Osteoblast (primary cell): ENCODE measurements at regions not wholly inside any gene's neighbourhood (a gene's known extent, or its start where the extent isn't known, plus 50 kb on each side); places are given as distances from the start of the nearest gene placed in this dataset.

Source experiments
- DNase-seq: peaks from one replicate; pipeline ENCODE4 v3.0.0; 2011; ENCODE audit warnings: low spot score, mixed read lengths; ENCODE audit not compliant: insufficient read length; ENCODE audit errors: missing footprints
- H2AFZ ChIP-seq: 2 replicates; pipeline ENCODE4 v1.6.0; 2011; ENCODE audit warnings: mild to moderate bottlenecking, low read length
- H3K27ac ChIP-seq: 2 replicates; pipeline ENCODE4 v1.5.1; 2011; ENCODE audit warnings: mild to moderate bottlenecking, low read depth, low read length, moderate library complexity
- H3K27me3 ChIP-seq: 2 replicates; pipeline ENCODE4 v1.6.0; 2012; ENCODE audit warnings: mild to moderate bottlenecking, control low read depth, inconsistent platforms, low read length, moderate library complexity; ENCODE audit not compliant: insufficient read depth
- H3K36me3 ChIP-seq: 2 replicates; pipeline ENCODE4 v1.5.1; 2011; ENCODE audit warnings: mild to moderate bottlenecking, low read length, control low read depth, moderate library complexity; ENCODE audit not compliant: insufficient read depth
- H3K4me1 ChIP-seq: 2 replicates; pipeline ENCODE4 v1.5.1; 2011; ENCODE audit warnings: mild to moderate bottlenecking, low read length, control low read depth, moderate library complexity; ENCODE audit not compliant: insufficient read depth
- H3K4me2 ChIP-seq: 2 replicates; pipeline ENCODE4 v1.6.0; 2011; ENCODE audit warnings: mild to moderate bottlenecking, low read length; ENCODE audit not compliant: insufficient read depth
- H3K4me3 ChIP-seq: fragments of 200-600 bp; sonication (generic); 3 replicates; pipeline ENCODE4 v1.5.1; 2012; ENCODE audit warnings: mild to moderate bottlenecking, low read length, inconsistent platforms; ENCODE audit not compliant: insufficient read depth
- H3K79me2 ChIP-seq: 2 replicates; pipeline ENCODE4 v1.6.0; 2012; ENCODE audit warnings: mild to moderate bottlenecking, low read length, control low read depth, inconsistent platforms; ENCODE audit not compliant: insufficient read depth
- H3K9me3 ChIP-seq: 2 replicates; pipeline ENCODE4 v1.5.1; 2011; ENCODE audit warnings: low read depth, low read length, control low read depth
- H4K20me1 ChIP-seq: 2 replicates; pipeline ENCODE4 v1.6.0; 2012; ENCODE audit warnings: mild to moderate bottlenecking, low read length, control low read depth; ENCODE audit not compliant: insufficient read depth
- CTCF ChIP-seq: IDR thresholded peaks from 2 replicates; pipeline ENCODE4 v1.5.1; 2011; ENCODE audit warnings: mild to moderate bottlenecking, low read depth, low read length, moderate library complexity; ENCODE audit errors: extremely low read depth

DNA sequence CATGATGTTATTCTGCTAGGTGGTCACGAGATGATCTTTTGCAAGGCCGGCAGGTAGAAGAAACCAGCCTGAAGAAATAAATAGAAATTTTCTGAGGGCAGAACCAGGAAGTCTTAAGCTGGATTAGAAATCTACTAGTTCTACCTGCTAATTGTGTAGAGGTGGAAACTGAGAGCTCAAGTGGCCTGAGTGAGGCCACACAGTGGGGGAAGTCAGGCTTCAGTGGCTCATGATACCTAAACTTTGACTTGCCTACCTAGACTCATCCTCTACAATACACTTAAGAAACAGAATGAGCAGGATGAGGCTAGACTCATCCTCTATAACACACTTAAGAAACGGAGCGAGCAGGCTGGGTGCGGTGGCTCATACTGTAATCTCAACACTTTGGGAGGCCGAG lies 134.9 kb upstream of the NDUFV2 start:
- Histone ChIP-seq H3K4me1 (peaks cover 5% of the 10 kb centered on the region), H3K36me3 (no peaks in the 10 kb centered on the region), H3K27ac (no peak overlapping the region), H4K20me1 (no peaks in the 10 kb centered on the region), H3K4me3 (no peak overlapping the region), H3K27me3 (no peaks in the 10 kb centered on the region), H3K9me3 (no peaks in the 10 kb centered on the region), H3K4me2 (no peak overlapping the region), H3K79me2 (no peaks in the 10 kb centered on the region), H2AFZ (no peak overlapping the region)
- no peak for DNase-seq
- no peak for TF ChIP-seq CTCF

- H3K36me3 ChIP-seq: no peaks in the 10 kb centered on the region
- no peaks in the 10 kb centered on the region for H3K9me3 ChIP-seq
- H4K20me1 ChIP-seq: no peaks in the 10 kb centered on the region
- no peaks in the 10 kb centered on the region for H3K79me2 ChIP-seq
- no peak for TF ChIP-seq CTCF
- peaks cover 5% of the 10 kb centered on the region for H3K4me1 ChIP-seq
- peak; percentile 32 for DNase-seq
- H3K27me3 ChIP-seq: no peaks in the 10 kb centered on the region
- H2AFZ ChIP-seq: peak overlapping the region; percentile 18
- no peak overlapping the region for H3K4me3 ChIP-seq
- H3K4me2 ChIP-seq: no peak overlapping the region
- no peak overlapping the region for H3K27ac ChIP-seq
Measured at GRCh38 chr18:8969639-8970390, 132.7 kb upstream of the NDUFV2 start.

DNA sequence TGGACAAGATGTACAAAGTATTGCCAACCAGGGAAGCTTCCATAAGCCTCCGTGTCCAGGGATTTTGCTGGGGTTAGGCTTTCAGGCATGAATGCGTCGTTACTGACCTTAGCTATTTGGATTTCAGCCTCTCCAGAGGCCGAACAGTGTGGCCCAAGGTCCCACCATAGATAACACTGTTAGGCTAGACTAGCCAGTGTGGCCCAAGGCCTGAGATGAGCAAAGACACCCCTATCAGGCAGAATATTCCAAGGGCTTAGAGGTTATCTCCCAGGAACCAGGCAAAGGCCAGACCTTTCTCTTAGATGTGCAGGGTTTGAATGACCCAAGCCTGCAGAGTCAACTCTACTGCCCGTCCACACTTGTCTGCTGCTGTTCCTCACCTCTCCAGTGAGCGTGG lies 131.7 kb upstream of the NDUFV2 start:
- no peak for TF ChIP-seq CTCF

DNA sequence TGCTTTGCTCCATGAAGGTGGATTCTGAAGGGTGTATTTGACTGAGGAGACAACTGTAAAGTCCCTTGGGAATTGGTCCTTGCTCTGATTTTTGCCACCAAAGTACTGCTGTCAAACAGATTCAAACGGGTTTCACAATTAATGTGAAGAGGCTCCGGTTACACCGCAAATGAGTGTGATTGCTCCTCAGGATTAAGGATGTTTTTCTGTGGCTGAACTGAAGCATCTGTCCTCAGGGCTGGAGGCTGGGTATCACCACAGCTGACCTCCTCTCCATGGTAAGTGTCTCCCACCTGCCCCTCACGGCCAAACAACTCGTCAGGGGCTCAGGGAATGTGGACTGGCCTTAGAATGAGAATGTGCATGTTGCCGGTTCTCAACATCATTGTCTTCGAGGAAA lies 130.4 kb upstream of the NDUFV2 start:
- Histone ChIP-seq H3K27ac (no peak overlapping the region), H3K9me3 (no peaks in the 10 kb centered on the region), H2AFZ (no peak overlapping the region), H3K4me2 (no peak overlapping the region), H3K36me3 (no peaks in the 10 kb centered on the region), H3K4me1 (peaks cover 5% of the 10 kb centered on the region), H4K20me1 (no peaks in the 10 kb centered on the region), H3K4me3 (no peak overlapping the region), H3K27me3 (no peaks in the 10 kb centered on the region), H3K79me2 (no peaks in the 10 kb centered on the region)
- TF ChIP-seq CTCF: no peak
- no peak for DNase-seq

More for the DNA sequence above, 131.7 kb upstream of the NDUFV2 start:
- Histone ChIP-seq H3K4me2 (no peak overlapping the region), H3K4me3 (no peak overlapping the region), H3K36me3 (no peaks in the 10 kb centered on the region), H3K9me3 (no peaks in the 10 kb centered on the region), H3K27ac (no peak overlapping the region), H3K27me3 (no peaks in the 10 kb centered on the region), H4K20me1 (no peaks in the 10 kb centered on the region), H3K4me1 (peaks cover 5% of the 10 kb centered on the region), H2AFZ (no peak overlapping the region), H3K79me2 (no peaks in the 10 kb centered on the region)
- DNase-seq: no peak
